CD8-positive, alpha-beta memory T cell (primary cell): ENCODE measurements at regions not wholly inside any gene's neighbourhood (a gene's known extent, or its start where the extent isn't known, plus 50 kb on each side); places are given as distances from the start of the nearest gene placed in this dataset.
"Not testable (repeated sequence)": the region's sequence is repeated elsewhere in the genome, so short reads cannot be mapped to it uniquely, and the experiment has no call there.

Source experiments
- CTCF ChIA-PET: fragments of 350-600 bp; sonication (Branson Sonifier 250); formaldehyde crosslinking; loops from one replicate; lab custom pipeline; 2021; ENCODE audit warnings: antibody characterized with exemption; lab: Charles Lee
- POLR2A ChIA-PET: fragments of 350-600 bp; sonication (Branson Sonifier 250); formaldehyde crosslinking; loops from one replicate; lab custom pipeline; 2021; ENCODE audit warnings: antibody characterized with exemption; lab: Charles Lee
- DNase-seq, 5 donors: peaks; one replicate each; pipeline versions ENCODE4 v3.0.0 to v3.0.0-alpha.2; 2020 to 2022; ENCODE audit warnings: mixed read lengths in 1 of 5
- H3K27ac ChIP-seq: one replicate; pipeline ENCODE4 v1.7.0; 2013; ENCODE audit warnings: low read depth, mild to moderate bottlenecking, low read length, moderate library complexity
- H3K27me3 ChIP-seq: 2 replicates; pipeline ENCODE4 v1.7.0; 2013; ENCODE audit warnings: low read length, mild to moderate bottlenecking; ENCODE audit not compliant: insufficient read depth, poor library complexity, severe bottlenecking
- H3K36me3 ChIP-seq: 2 replicates; pipeline ENCODE4 v1.7.0; 2013; ENCODE audit warnings: mild to moderate bottlenecking, low read length, moderate library complexity; ENCODE audit not compliant: insufficient read depth
- H3K4me1 ChIP-seq: 2 replicates; pipeline ENCODE4 v1.7.0; 2013; ENCODE audit warnings: mild to moderate bottlenecking, low read length, moderate library complexity; ENCODE audit not compliant: insufficient read depth
- H3K4me3 ChIP-seq: 2 replicates; pipeline ENCODE4 v1.7.0; 2013; ENCODE audit warnings: mild to moderate bottlenecking, low read length
- H3K9me3 ChIP-seq: 2 replicates; pipeline ENCODE4 v1.7.0; 2013; ENCODE audit warnings: mild to moderate bottlenecking, low read length
- H3K27ac Mint-ChIP-seq, 8 donors: one replicate each; pipeline ENCODE4 v1.8.0; 2020 to 2021; ENCODE audit warnings: mixed read lengths in 8 of 8, mild to moderate bottlenecking in 6 of 8, inconsistent platforms in 3 of 8, moderate library complexity in 3 of 8
- H3K27me3 Mint-ChIP-seq, 2 donors: one replicate each; pipeline ENCODE4 v1.8.0; 2020 to 2021; ENCODE audit warnings: mixed read lengths in 2 of 2, mild to moderate bottlenecking in 1 of 2, moderate library complexity in 1 of 2
- H3K36me3 Mint-ChIP-seq, 3 donors: one replicate each; pipeline ENCODE4 v1.8.0; 2020 to 2021; ENCODE audit warnings: mixed read lengths in 3 of 3, inconsistent platforms in 1 of 3, mild to moderate bottlenecking in 1 of 3
- H3K4me1 Mint-ChIP-seq, 3 donors: one replicate each; pipeline ENCODE4 v1.8.0; 2020 to 2021; ENCODE audit warnings: mixed read lengths in 3 of 3, inconsistent platforms in 1 of 3, mild to moderate bottlenecking in 1 of 3
- H3K4me3 Mint-ChIP-seq, 7 donors: one replicate each; pipeline ENCODE4 v1.8.0; 2020 to 2021; ENCODE audit warnings: mixed read lengths in 7 of 7, mild to moderate bottlenecking in 6 of 7, moderate library complexity in 4 of 7, inconsistent platforms in 2 of 7
- H3K9me3 Mint-ChIP-seq, 5 donors: one replicate each; pipeline ENCODE4 v1.8.0; 2020 to 2022; ENCODE audit warnings: mixed read lengths in 5 of 5, mild to moderate bottlenecking in 3 of 5, moderate library complexity in 2 of 5, inconsistent platforms in 1 of 5

DNA sequence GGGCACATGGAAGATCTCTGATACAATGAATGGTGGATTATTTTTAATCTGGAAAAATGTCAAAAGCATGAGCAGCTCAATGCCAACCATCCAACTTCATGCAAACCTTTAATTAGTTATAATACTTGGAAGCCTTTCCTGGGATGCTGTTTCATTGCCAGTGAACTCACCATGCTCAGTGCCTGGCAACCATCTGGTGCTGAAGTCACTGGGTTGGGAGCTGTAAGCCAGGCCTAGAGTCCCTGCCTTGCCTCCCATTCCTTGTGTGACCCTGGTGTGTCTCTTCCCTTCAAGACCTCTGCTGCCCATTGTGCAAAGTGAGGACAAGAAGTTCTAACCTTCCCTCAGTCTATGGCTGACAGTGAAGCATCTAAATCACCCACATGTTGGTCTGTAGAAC, 458.7 kb downstream of the RNF144A start:
- no peaks in the 10 kb centered on the region for H3K36me3 ChIP-seq
- H3K27me3 Mint-ChIP-seq = peaks cover 7 to 23% of the 10 kb centered on the region in 2 donors
- CTCF ChIA-PET = no interaction called here
- no peak overlapping the region for H3K4me3 ChIP-seq
- no peaks in the 10 kb centered on the region for H3K4me1 Mint-ChIP-seq
- H3K27ac Mint-ChIP-seq = no peak overlapping the region
- POLR2A ChIA-PET = no interaction called here
- H3K4me3 Mint-ChIP-seq = no peak overlapping the region
- no peak for DNase-seq
- no peaks in the 10 kb centered on the region for H3K4me1 ChIP-seq
- no peaks in the 10 kb centered on the region for H3K9me3 Mint-ChIP-seq
- no peaks in the 10 kb centered on the region for H3K9me3 ChIP-seq
- H3K36me3 Mint-ChIP-seq = peaks cover 0 to 5% (median 0%) of the 10 kb centered on the region in 3 donors
- H3K27ac ChIP-seq = no peak overlapping the region
- H3K27me3 ChIP-seq = no peaks in the 10 kb centered on the region

DNA sequence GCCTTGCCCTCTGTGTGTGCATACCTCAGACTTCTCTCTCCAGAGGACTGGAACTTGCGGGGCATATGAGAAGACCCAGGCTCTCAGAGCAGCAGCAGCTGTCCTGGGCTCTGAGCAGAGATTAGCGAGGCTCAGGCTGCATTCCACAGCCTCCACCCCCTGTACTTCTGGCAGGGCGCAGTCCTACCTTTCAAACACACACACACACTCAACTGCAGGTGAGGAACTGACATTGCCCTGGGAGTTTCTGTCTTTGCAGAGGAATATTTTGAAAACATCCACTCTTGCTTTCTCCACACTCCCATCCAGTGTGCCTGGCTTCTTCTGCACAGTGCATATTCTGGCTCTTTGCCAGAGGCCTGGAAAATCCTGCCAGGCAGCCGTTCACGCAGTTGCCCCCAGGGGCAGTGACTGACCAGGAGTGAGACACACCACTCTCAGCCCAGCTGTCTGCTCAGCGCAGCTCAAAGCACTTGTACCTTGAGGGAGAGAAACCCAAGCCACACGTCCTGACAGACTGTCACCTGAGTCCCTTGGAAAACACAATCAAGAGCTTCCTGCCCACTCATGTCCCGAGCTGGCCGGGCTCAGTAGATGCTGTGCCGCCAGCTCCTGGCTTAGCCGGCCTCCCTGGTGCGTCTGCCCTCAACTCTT, 460.8 kb downstream of the RNF144A start:
- no peaks in the 10 kb centered on the region for H3K4me1 ChIP-seq
- Mint-ChIP-seq H3K9me3 (no peaks in the 10 kb centered on the region), H3K27me3 (peaks cover 14 to 30% of the 10 kb centered on the region in 2 donors), H3K4me3 (no peak overlapping the region), H3K36me3 (peaks cover 0 to 9% (median 0%) of the 10 kb centered on the region in 3 donors), H3K4me1 (no peaks in the 10 kb centered on the region), H3K27ac (no peak overlapping the region)
- H3K9me3 ChIP-seq = no peaks in the 10 kb centered on the region
- ChIA-PET CTCF (no interaction called here), POLR2A (no interaction called here)
- no peaks in the 10 kb centered on the region for H3K36me3 ChIP-seq
- H3K27me3 ChIP-seq = no peaks in the 10 kb centered on the region
- H3K4me3 ChIP-seq = no peak overlapping the region
- DNase-seq = no peak
- H3K27ac ChIP-seq = no peak overlapping the region

DNA sequence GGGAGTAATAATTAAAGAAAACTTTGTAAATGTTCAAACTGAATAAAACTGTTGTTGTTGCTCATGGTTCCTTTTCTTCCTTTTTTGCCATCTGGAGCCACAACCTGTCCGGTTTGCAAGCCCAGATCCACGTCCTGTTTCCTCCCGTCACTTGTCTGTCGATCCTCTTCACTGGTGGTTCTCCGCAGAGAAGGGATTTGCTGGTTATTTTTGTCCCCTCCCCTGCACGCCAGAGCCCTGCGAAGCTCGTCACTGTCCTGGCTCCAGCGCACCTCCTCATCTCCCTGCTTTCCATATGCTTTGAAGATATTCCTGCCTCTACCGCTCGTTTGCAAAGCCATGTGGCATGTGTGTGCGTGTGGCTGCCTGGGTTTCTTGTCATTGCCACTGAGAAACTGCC, 461.4 kb downstream of the RNF144A start:
- POLR2A ChIA-PET = no interaction called here
- Histone ChIP-seq H3K4me1 (no peaks in the 10 kb centered on the region), H3K9me3 (no peaks in the 10 kb centered on the region), H3K27me3 (no peaks in the 10 kb centered on the region), H3K4me3 (no peak overlapping the region), H3K27ac (no peak overlapping the region), H3K36me3 (no peaks in the 10 kb centered on the region)
- Mint-ChIP-seq H3K27ac (no peak overlapping the region), H3K4me1 (no peaks in the 10 kb centered on the region), H3K27me3 (peaks cover 14 to 31% of the 10 kb centered on the region in 2 donors), H3K36me3 (peaks cover 0 to 9% (median 0%) of the 10 kb centered on the region in 3 donors), H3K4me3 (no peak overlapping the region), H3K9me3 (no peaks in the 10 kb centered on the region)
- DNase-seq = no peak
- CTCF ChIA-PET = no interaction called here

DNA sequence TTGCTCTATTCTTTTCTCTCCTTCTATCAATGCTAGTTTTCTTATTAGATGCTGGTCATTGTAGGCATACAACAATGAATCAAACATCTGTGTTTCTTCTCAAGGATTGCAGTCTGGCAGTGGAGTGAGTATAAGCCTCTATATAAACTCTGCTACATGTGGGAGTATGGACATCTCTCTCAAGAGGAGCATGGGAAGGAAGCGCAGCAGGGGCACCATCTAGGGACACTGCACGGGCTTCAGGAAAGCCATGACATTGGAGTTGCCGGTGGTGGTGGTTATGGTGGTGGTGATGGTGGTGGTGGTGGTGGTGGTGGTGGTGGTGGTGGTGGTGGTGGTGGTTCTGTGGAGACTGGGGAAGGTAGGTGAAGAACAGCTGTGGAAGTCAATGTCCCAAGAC, 462.6 kb downstream of the RNF144A start:
- H3K27ac Mint-ChIP-seq = no peak overlapping the region
- DNase-seq = no peak
- Histone ChIP-seq H3K4me1 (no peaks in the 10 kb centered on the region), H3K27ac (no peak overlapping the region), H3K27me3 (no peaks in the 10 kb centered on the region), H3K36me3 (no peaks in the 10 kb centered on the region), H3K9me3 (no peaks in the 10 kb centered on the region), H3K4me3 (no peak overlapping the region)
- no peak overlapping the region for H3K4me3 Mint-ChIP-seq
- H3K27me3 Mint-ChIP-seq = peaks cover 14 to 26% of the 10 kb centered on the region in 2 donors
- H3K36me3 Mint-ChIP-seq = peaks cover 0 to 9% (median 0%) of the 10 kb centered on the region in 3 donors
- ChIA-PET CTCF (interaction anchor here (0.5 kb wide), 1 partner anchor 457 kb away, joined by 4 read pairs; no protein-coding TSS in a partner anchor), POLR2A (no interaction called here)
- H3K4me1 Mint-ChIP-seq = no peaks in the 10 kb centered on the region
- H3K9me3 Mint-ChIP-seq = no peaks in the 10 kb centered on the region

DNA sequence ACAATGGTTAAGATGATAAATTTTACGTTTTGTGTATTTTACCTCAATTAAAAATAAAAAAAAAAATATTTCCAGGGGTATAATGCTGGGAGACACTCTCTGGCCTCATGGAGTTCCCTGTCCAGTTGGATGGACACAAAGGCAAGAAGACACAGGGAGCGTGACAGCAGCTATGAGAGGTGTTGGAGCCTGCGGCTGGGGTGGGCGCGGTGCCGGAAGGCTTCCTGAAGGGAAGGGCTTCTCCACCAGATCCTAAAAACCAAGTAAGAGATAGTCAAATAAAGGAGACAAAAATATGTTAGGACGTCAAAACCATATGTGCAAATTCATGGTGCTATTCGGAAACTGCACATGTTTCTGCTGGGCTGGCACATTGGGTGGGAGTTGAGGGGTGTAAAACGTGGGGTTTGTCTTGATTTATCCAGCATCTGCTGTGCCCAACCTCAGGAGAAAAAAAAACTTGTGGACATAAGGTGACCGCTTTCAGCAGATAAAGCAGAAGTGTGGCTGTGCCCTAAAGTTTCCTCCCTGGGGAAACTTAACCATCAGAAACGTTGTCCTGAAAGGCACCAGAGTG, 467.6 kb downstream of the RNF144A start:
- Mint-ChIP-seq H3K27me3 (peaks cover 8 to 11% of the 10 kb centered on the region in 2 donors), H3K4me3 (no peak overlapping the region)

DNA sequence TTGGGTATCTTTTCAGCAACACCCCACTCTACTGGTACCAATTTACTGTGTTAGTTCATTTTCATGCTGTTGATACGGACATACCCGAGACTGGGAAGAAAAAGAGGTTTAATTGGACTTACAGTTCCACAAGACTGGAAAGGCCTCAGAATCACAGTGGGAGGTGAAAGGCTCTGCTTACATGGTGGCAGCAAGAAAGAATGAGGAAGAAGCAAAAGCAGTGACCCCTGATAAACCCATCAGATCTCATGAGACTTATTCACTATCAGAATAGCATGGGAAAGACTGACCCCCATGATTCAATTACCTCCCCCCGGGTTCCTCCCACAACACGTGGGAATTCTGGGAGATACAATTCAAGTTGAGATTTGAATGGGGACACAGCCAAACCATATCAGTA, 473.1 kb downstream of the RNF144A start:
- H3K4me1 ChIP-seq, CTCF ChIA-PET, H3K27ac ChIP-seq, H3K27ac Mint-ChIP-seq, H3K36me3 ChIP-seq, H3K4me1 Mint-ChIP-seq, H3K36me3 Mint-ChIP-seq, H3K4me3 ChIP-seq, H3K9me3 ChIP-seq, H3K9me3 Mint-ChIP-seq, POLR2A ChIA-PET, H3K4me3 Mint-ChIP-seq, DNase-seq, H3K27me3 ChIP-seq, H3K27me3 Mint-ChIP-seq: not testable (repeated sequence)

More for the DNA sequence above, 467.6 kb downstream of the RNF144A start:
- no peak for DNase-seq
- no peaks in the 10 kb centered on the region for H3K4me1 ChIP-seq
- Mint-ChIP-seq H3K27ac (no peak overlapping the region), H3K9me3 (no peaks in the 10 kb centered on the region), H3K36me3 (peaks cover 0 to 4% (median 0%) of the 10 kb centered on the region in 3 donors), H3K4me1 (no peaks in the 10 kb centered on the region)
- ChIA-PET CTCF (no interaction called here), POLR2A (no interaction called here)
- H3K4me3 ChIP-seq = no peak overlapping the region
- no peaks in the 10 kb centered on the region for H3K36me3 ChIP-seq
- no peaks in the 10 kb centered on the region for H3K27me3 ChIP-seq
- no peaks in the 10 kb centered on the region for H3K9me3 ChIP-seq
- H3K27ac ChIP-seq = no peak overlapping the region

DNA sequence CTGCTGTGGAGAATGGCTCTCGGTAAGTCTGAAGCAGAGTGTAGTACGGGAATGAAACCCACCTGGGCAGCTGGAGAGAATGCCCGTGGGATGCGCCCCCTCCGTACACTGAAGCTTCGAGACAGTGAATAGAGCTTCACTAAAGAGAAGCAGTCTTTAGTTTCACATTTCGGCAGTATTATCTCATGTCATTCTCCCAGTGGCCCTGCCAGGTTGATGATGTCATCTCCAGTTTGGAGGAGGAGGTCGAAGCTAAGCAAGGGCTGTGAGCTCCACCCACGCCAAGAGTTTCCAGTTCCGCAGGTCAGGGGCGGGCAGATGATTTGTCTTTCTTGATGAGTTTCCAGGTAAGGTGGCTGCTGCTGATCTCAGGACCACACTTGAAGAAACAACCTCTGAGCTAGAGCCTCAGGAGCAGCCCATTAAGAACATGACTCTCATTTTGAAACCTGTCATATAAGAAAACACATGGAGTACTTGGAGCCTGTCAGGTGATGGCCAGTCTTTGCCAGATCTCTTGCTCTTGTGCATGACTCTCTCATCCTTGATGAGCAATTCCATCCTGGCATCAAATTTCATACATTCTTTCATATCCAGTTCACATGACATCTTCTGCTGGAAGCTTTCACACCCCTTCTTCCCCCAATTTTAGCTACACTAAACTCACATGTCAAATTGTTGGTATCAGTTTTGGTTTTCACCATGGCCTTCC, 475.0 kb downstream of the RNF144A start:
- Mint-ChIP-seq H3K27me3 (peaks cover 4% of the 10 kb centered on the region in 2 donors), H3K27ac (no peak overlapping the region), H3K36me3 (peaks cover 0 to 5% (median 0%) of the 10 kb centered on the region in 3 donors), H3K9me3 (no peaks in the 10 kb centered on the region), H3K4me1 (no peaks in the 10 kb centered on the region), H3K4me3 (no peak overlapping the region)
- ChIA-PET CTCF (no interaction called here), POLR2A (no interaction called here)
- DNase-seq = no peak
- Histone ChIP-seq H3K4me3 (no peak overlapping the region), H3K27me3 (no peaks in the 10 kb centered on the region), H3K9me3 (no peaks in the 10 kb centered on the region), H3K4me1 (no peaks in the 10 kb centered on the region), H3K36me3 (no peaks in the 10 kb centered on the region), H3K27ac (no peak overlapping the region)

DNA sequence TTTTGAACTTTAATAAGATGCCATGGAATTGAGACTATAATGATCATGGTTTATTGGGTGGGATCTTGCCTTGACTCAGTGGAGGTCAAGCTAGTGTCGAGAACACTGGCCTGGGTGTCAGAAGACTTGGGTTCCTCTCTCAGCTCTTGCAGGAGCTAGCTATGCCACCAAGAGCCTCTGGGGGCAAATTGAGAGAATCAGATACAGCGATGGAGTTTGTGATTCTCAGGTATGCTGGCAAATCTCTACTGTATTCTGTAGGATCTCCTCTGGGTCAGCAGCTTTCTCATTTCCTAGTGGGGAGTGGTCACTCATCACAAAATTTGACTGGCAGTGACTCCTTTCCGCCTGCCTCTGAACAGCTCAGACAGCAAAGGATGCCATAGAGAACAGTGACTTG, 477.0 kb downstream of the RNF144A start:
- CTCF ChIA-PET = no interaction called here
- Mint-ChIP-seq H3K27ac (no peak overlapping the region), H3K4me1 (no peaks in the 10 kb centered on the region), H3K4me3 (no peak overlapping the region), H3K27me3 (peaks cover 4% of the 10 kb centered on the region in 2 donors), H3K36me3 (peaks cover 0 to 5% (median 0%) of the 10 kb centered on the region in 3 donors), H3K9me3 (no peaks in the 10 kb centered on the region)
- no peak overlapping the region for H3K27ac ChIP-seq
- H3K4me3 ChIP-seq = no peak overlapping the region
- no peaks in the 10 kb centered on the region for H3K36me3 ChIP-seq
- H3K4me1 ChIP-seq = no peaks in the 10 kb centered on the region
- POLR2A ChIA-PET = no interaction called here
- H3K9me3 ChIP-seq = no peaks in the 10 kb centered on the region
- no peaks in the 10 kb centered on the region for H3K27me3 ChIP-seq
- DNase-seq = no peak
